Right lobe of liver (tissue), 4 donors: ENCODE measurements at regions not wholly inside any gene's neighbourhood (a gene's known extent, or its start where the extent isn't known, plus 50 kb on each side); places are given as distances from the start of the nearest gene placed in this dataset.

Source experiments
- POLR2A ChIP-seq: fragments of 450-650 bp; IDR thresholded peaks from one replicate; pipeline ENCODE4 v1.6.1; 2017; ENCODE audit warnings: antibody characterized with exemption, mild to moderate bottlenecking
- TF ChIP-seq, protein P1 (sequence below), 4 donors: fragments of 200-600 bp in 3 of 4; fragments of 450-650 bp in 1 of 4; IDR thresholded peaks; one replicate each; pipeline versions ENCODE4 v1.5.1 to v1.8.0; 2016 to 2022; ENCODE audit warnings: antibody characterized with exemption in 4 of 4, mild to moderate bottlenecking in 2 of 4
- donor health status: DM: no; HTN: no; CAD: no.
- donor health status: DM: no; HTN: no; CAD: no.
- donor health status: DM: no; HTN: yes; CAD: no.

DNA sequence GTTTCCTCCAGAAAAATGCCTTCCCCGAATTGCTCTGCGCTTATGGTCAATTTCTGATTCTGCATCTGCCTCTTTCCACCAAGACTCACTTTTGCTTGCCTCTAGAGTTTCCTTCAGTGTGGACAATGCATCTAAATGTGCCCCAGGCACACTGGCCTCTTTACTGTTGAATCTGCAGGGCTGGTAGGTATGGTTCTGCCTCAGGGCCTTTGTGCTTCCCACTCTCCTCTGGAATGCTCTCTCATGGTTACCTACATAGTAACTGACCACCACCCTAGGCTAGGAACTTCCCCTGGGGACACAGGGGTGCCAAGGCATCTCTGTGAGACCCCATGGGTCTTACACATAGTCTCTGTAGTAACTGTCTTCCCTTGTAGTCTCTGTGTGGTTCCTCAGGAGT is 1258.6 kb downstream of the CDH12 start:
- TF ChIP-seq, protein P1, sequence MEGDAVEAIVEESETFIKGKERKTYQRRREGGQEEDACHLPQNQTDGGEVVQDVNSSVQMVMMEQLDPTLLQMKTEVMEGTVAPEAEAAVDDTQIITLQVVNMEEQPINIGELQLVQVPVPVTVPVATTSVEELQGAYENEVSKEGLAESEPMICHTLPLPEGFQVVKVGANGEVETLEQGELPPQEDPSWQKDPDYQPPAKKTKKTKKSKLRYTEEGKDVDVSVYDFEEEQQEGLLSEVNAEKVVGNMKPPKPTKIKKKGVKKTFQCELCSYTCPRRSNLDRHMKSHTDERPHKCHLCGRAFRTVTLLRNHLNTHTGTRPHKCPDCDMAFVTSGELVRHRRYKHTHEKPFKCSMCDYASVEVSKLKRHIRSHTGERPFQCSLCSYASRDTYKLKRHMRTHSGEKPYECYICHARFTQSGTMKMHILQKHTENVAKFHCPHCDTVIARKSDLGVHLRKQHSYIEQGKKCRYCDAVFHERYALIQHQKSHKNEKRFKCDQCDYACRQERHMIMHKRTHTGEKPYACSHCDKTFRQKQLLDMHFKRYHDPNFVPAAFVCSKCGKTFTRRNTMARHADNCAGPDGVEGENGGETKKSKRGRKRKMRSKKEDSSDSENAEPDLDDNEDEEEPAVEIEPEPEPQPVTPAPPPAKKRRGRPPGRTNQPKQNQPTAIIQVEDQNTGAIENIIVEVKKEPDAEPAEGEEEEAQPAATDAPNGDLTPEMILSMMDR (IDR thresholded peaks at IDR 0.05), result no peak
- TF ChIP-seq POLR2A, result no peak
